Tibial nerve (tissue), 3 donors: ENCODE measurements at regions not wholly inside any gene's neighbourhood (a gene's known extent, or its start where the extent isn't known, plus 50 kb on each side); places are given as distances from the start of the nearest gene placed in this dataset.

Experiments
- EP300 ChIP-seq, 2 donors: sonication (generic); formaldehyde crosslinking; IDR thresholded peaks; one replicate each; pipeline ENCODE4 v1.6.1; 2017; ENCODE audit warnings: antibody characterized with exemption in 2 of 2, mild to moderate bottlenecking in 1 of 2
- POLR2A ChIP-seq, 2 donors: fragments of 450-650 bp; IDR thresholded peaks; one replicate each; pipeline ENCODE4 v1.6.1; 2017; ENCODE audit warnings: antibody characterized with exemption in 2 of 2, mild to moderate bottlenecking in 2 of 2, moderate library complexity in 2 of 2

DNA sequence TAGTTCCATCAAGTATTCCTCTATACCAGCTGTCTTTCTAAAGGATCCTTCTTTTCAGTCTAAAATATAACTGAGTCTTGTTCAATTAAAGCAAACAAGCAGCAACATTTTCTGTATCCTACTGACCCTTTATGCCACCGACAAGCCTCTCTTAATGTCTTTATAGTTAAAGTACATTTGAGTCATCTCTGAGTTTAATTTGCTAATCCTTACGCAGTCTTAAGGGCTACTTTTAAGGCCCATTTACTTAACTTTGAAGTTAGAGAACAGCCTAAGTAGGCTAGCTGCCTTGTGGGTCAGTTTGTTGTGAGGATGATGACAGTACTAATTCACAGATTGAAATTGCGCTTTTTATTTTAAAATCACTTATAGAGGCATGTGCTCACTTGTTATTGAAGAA is 265.5 kb upstream of the FERD3L start:
- no peak for TF ChIP-seq POLR2A (IDR thresholded peaks at IDR 0.05)
- TF ChIP-seq EP300 (IDR thresholded peaks at IDR 0.05) = no peak
